NCI-H1092 treated with DMSO at 0.1 percent for 48 hours (cell line): ENCODE measurements at regions not wholly inside any gene's neighbourhood (a gene's known extent, or its start where the extent isn't known, plus 50 kb on each side); places are given as distances from the start of the nearest gene placed in this dataset.
"Not testable (repeated sequence)": the region's sequence is repeated elsewhere in the genome, so short reads cannot be mapped to it uniquely, and the experiment has no call there.

Source experiments
- DNase-seq: peaks from one replicate; lab custom pipeline; 2025; lab: John Stamatoyannopoulos, UW

GRCh38 chr4:131764730-131765129, 1384.4 kb upstream of the PCDH10 start:
- no peak for DNase-seq

- not testable (repeated sequence) for DNase-seq
Measured at GRCh38 chr4:131774382-131774781, 1374.7 kb upstream of the PCDH10 start.

- DNase-seq = not testable (repeated sequence)
Measured at GRCh38 chr4:131810565-131810964, 1338.5 kb upstream of the PCDH10 start.
